GM18508 (cell line): ENCODE measurements at regions not wholly inside any gene's neighbourhood (a gene's known extent, or its start where the extent isn't known, plus 50 kb on each side); places are given as distances from the start of the nearest gene placed in this dataset.
A peak's percentile ranks its signal among the peaks of the same experiment; 100 is the strongest.

Source experiments
- ATAC-seq: cut with Tn5 transposase; IDR thresholded peaks from one replicate; pipeline ENCODE4 v1.9.1; 2021; ENCODE audit warnings: moderate number of reproducible peaks; ENCODE audit not compliant: insufficient read depth, unreplicated experiment

DNA sequence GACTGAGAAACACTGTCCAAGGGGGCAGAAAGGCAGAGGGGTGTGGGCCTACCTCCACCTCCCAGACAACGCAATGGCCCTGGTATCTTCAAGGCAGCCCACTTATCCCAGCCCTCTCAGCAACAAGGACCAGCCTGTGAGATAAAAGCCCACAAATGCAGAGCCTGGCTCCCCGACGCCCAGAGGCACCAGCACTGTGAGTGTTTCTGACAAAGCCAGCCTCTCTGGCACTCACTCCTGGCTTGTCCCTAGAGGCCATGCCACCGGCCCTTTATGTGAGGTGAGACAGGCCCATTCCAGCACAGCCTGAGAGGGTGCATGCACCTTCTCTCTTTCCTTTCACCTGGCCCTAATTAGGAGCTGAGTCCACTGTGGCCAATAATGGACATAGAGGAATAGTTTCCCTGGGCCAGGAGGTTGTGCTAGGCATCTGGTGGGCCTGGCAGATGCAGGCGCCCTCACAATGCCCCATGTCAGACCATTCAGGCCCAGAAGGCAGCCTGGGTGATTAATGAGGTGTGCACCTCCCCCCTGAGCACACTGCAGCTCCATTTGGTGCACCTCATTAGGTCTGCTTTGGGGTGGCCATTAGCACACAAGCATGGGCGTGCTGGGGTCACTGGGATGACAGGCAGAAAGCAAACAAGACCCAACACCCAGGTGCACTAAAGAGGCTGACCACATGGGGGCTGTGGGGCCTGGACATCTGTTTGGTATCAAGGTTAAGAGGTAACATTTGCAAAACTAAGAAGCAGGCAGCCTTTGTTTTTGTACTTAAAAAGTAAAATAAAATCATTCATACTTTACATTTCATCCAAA is 176.0 kb downstream of the MED10 start:
- no peak for ATAC-seq

DNA sequence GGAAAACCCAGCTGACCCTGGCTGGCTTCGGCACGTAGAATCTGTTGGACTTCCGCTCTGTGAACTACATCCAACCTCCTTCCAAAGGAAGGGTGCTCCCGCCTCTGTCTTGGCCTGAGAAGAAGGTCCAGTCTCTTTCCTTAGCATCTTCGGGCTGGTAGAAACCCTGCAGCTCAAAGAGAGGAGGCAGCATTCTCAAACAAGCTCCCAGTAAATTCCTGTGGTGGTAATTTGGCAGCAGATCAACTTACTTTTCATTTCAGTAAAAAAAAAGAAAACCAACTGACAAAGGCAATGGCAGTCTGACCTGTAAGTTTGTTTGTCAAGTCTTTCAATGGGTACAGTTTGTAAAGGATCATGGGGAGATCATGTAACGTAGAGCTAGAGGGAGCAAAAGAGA is 176.7 kb downstream of the MED10 start:
- ATAC-seq, result no peak

DNA sequence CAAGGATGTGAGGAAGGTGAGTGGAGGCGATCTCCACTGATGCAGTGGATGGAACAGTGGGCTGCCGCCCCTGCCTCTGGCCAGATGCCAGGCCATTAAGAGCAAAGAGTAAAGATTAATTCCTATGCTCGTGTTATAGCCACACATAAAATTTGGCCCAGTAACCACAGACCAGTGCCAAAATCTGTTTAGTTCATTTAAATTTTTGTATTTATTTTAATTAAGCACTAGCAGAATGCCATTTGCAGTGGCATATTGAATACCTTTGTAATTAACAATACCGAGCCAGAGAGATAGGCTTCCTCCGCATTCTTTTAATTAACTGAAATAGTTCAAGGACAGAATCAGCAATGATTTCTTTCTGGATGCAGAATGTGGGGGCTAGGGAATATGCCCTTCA is 179.8 kb downstream of the MED10 start:
- no peak for ATAC-seq

DNA sequence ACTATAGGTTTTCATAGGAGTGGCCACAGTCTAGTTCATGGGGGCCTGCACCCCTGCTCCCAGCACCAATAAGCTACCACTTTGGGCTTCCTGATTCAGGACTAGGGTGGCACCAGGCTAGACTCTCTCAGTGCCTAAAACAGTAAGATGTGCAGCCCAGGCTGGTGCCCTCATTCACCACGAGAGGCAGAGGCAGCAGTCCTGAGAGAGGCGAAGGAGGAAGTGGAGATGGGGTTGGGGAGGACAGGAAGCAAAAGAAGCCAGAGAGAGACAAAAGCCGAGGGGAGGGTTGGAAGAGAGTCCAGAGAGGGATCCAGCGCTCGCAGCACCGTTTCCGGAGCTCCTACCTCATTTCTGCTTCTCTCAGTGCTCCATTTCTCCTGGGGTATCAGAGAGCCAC is 180.9 kb downstream of the MED10 start:
- no peak for ATAC-seq

DNA sequence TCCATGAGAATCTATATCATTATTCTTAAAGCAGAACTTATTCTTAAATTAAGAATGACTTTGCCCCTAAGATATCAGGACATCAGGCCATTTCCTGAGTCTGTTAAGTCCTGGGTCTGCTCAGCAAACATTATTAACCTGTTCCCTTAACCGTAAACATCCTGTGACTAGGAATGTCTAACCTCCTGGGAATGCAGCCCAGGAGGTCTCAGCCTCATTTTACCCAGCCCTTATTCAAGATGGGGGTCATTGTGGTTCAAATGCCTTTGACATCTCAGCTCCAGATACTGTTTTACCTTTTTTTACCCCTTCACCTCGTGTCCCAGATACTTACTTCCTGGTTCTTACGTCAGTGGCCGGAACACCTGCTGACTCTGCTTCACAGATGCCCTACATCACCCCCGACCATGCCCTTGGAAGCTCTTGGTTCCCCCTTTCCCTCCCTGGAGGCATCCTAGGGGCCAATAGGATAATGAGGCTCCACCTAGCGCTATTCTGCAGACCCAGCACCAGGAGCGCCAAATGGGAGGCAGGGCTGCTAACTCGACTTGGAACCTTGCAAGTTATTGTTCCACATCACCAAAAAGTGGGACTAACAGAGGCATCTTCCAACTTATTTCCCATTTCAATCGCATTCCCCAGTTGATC is 182.5 kb downstream of the MED10 start:
- no peak for ATAC-seq

DNA sequence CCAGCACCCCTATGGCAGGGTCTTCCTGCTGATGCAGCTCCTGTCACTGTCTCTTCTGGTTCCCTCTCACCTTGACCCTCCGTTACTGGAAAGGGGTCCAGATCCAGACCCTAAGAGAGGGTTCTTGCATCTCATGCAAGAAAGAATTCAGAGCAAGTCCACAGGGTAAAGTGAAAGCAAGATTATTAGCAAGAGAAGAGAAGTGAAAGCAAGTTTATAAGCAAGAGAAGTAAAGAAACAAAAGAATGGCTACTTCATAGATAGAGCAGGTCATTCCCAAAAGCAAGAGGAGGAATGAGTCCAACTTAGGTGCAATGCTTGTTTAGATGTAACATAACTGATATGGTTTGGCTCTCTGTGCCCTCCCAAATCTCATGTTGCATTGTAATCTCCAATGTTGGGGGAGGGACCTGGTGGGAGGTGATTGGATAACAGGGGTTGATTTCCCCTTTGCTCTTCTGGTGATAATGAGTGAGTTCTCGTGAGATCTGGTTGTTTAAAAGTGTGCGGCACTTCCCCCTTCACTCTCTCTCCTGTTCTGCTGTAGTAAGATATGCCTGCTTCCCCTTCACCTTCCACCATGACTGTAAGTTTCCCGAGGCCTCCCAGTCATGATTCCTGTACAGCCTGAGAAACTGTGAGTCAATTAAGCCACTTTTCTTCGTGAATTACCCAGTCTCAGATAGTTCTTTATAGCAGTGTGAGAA is 183.3 kb downstream of the MED10 start:
- ATAC-seq, result no peak

DNA sequence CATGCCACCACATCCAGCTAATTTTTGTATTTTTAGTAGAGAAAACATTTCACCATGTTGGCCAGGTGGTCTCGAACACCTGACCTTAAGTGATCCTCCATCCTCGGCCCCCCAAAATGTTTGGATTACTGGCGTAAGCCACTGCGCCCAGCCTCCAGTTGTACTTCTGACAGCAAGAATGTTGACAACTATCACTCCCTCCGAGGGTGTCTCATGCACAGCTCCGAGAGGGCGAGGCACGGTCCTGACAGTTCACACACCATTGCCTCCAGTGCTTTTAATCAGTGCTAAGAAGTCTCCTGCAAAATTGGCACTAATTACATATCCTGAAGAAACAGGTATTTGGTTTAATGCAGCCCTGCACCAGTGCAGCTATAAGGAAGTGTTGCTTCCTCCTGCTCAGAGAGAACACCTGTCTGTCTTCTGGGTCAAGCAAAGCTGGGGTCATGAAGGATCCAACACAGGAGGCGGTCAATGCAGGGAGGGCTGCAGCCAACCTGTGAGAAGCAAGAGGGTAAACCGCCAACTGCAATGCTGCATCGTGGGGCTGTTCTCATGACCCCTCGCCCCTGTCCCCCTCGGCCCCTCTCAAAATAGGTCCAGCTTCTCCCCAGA is 184.0 kb downstream of the MED10 start:
- no peak for ATAC-seq

DNA sequence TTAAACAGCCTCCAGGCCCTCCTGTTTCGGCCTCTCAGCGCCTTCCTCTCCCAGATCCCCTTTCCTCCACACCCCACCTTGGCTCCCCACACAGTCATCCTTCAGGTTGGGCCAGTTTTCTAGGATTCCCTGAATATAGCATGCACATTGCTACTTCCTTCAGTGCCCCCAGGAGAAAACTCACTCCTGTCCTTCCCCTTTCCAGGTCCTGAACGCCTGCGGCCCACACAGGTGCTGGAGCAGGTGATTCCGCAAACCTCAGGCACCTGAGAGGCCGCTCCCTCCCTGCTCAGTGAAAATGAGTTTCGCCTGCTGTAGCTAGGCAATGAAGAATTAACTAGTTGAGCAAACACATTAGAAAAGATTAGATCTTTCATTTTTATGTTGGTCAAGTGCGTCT is 185.0 kb downstream of the MED10 start:
- no peak for ATAC-seq

DNA sequence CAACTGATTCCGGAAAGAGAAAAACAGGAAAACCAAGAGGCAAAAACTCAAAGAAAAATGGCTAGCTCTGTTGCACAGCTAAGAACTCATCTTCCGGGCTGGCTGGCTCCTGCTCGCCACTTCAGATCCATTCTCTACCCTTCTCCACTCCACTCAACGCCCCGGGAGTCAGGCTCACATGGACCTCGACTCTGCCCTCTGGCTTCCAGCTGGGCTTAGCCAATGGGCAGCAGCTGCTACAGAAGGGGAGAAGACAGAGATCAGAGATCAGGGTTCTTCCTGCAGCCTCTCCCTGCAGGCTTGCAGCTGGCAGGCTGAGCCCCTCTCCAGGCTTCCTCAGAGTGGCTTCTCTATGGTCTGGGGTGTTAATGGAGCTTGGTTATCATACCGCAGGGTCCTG is 187.5 kb downstream of the MED10 start:
- ATAC-seq, result no peak

DNA sequence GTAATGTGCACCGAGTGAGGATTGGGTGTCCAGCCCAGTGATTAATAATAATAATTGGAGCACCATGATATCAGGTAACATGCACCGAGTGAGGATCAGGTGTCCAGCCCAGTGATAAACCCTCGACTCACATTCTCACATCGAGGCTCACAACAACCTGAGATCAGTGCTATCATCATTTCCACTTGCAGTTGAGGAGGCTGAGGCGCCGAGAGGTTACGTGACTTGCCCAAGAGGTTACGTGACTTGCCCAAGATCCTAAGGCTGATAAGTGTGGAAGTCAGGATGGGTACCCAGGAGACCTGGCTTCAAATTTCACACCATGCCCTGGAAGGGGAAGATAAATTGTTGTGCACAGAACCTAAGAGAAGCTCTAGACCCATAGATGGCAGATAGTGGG is 189.4 kb downstream of the MED10 start:
- no peak for ATAC-seq

DNA sequence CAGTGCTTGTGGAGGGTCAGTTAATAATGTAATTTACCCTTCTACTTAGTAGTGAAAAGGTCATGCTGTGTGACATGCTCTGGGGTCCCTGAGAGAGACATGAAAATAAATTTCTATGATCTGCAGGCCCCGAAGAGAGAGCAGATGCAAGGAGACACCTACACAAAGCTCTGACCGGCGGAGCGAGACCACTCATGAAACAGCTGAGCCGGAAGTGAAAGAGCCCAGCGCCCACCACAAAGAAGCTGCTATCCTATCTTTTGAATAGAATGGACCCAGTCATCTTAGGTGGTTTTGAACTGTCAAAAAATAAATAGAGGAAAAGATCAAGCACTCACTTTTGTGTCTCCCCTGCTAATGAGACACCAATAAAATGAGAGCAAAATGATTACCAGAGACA is 190.0 kb downstream of the MED10 start:
- peak; percentile 94 for ATAC-seq

DNA sequence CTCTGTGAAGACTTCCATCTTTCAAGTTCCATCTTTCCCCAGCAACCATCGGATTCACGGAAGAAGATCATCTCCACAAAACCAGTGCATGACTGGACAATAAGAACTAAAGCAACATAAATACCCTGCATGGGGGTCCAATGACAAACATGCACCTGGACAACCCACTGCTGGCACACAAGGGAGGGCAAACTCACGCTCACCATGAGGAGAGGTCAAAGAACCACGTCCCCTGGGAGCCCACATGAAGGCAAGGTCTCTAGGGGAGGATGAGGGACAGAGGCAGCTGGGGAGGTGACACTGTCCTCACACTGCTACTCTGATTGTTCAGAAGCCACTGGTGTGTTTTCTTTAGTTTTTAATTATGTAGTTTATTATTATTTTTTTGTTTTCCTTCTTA is 190.8 kb downstream of the MED10 start:
- ATAC-seq, result no peak

DNA sequence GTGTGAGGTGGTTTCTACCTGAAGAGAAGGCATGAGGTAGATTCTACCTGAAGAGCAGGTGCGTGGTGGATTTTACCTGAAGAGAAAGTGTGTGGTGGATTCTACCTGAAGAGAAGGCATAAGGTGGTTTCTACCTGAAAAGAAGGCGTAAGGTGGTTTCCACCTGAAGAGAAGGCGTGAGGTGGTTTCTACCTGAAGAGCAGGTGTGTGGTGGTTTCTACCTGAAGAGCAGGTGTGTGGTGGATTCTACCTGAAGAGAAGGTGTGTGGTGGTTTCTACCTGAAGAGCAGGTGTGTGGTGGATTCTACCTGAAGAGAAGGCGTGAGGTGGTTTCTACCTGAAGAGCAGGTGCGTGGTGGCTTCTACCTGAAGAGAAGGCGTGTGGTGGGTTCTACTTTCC is 192.8 kb downstream of the MED10 start:
- no peak for ATAC-seq

DNA sequence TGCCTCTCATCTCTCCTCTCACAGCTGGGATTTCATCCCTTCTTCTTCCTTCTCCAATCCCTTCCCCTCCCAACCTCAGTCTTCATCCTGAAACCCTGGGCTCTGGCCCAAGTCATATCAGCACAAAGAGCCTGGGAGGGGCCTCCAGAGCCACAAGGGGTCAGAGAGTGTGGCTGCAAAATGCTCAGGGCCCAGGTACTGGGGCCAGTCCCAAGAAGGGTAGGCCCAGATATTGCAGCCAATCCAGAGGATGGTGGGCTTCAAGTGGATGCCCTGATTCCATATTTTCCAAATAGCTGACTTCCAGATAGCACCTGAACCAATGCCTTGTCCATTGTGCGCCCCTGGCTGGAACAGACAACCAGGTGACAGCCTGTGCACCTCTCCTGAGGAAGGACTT is 193.9 kb downstream of the MED10 start:
- ATAC-seq, result no peak

DNA sequence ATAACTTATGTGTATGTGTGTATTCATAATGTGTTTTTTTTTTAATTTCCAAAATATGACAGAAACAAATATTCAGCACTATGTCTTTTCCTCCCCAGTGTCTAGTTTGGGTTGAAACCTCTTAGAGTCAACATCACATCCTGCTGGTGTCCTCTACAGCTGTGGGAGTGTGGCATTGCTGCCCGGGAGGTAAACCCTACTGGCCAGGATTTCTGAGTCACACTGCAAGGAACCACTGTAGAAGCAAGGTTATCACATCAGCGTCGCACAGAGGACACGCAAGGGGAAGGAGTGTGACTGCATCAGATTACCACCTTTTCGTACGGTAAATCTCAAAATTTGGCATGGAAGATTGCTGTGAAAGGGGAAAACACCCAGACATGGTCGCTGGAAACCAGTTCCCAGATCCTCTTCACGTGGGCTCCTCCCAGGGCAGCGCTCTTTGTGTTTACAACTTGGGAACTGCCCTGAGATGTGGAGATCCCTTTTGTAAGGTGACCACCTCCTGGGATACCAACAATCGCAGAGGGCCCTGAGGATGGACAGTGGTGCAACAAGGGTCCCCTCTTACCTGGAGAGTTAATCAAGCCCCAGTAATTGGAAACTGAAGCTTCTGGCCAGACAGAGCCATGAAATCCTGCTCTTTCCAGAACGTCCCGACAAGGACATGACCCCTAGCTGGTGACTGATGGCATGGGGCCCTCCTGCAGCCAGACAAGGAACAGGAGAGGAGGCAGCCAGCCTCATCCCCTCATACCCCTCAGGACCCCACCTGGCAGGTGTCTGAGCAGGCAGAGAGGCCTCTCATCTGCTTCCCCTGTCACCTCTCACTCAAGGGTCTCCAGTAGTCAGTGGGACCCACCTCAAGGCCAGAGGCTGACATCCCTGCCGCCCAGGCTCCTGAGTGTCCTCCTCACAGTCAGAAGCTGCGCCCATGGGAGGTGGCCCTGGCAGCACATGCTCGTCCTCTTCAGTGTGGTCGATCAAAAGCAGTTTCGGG is 194.7 kb downstream of the MED10 start:
- ATAC-seq, result no peak

DNA sequence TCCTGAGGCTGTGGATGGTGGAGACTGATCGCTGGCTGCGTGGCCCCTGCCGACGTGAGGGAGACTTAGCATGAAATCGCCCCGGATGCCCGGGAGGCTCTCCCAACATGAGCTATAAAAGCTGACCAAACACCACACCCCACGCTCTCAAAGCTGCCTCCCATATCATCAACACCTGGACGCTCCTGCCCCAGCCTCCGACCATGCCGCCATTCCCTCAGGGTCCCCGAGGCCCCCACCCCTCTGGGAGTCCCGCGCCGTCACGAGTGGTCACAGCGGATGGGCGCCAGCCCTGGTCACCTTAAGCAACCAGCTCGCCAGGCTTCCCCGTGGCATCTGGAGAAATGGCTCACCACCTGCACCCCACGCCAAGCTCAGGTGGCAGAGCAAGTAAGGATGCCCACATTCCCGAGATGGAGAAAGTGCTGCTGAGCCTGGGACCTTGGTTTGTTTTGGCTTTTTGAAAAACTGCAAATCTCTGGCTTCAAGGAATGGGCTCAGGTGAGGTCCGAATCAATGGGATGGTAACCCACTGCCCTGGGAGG is 196.0 kb downstream of the MED10 start:
- no peak for ATAC-seq

DNA sequence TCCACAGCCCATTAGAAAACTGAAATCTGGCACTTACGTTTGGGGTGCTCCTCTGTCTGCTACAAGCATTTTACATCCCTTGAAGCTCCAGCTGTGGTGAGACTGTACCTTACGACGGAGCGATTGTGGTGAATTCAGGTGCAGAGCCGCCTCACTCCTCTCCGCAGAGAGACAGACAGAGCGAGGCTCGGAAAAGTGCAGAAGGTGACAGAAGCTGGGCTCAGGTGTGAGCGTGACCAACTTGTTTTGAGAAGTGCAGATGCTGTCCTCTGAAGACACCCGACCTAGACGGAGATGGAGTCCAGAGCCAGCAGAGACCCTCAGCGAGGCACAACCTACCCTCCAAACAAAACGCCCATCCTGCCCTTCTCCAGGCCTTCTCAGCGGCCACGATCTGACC is 196.5 kb downstream of the MED10 start:
- ATAC-seq, result no peak

DNA sequence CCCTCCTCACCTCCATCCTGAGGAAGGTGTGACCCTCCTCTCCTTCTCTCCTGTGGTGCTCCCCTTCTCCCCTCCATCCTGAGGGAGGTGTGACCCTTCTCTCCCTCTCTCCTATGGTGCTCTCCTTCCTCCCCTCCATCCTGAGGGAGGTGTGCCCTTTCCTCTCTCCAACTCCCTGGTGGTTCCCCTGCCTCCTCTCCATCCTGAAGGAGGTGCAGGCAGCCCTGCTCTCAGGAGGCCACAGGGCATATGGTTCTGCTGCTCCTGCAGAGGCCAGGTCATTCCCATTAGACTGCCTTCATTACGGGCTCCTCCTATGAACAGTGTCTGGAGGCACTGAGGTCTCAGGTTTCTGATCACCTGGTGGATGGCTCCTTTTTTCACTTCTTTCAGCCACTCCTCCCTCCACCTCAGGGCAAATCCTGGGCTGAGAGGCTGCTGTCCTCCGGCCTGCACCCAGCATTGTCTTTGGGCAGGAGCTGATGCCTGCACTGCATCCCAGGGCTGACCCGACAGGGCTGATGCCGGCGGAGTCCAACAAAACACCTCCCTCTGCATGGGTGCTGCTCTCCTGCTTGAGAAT is 197.1 kb downstream of the MED10 start:
- no peak for ATAC-seq

DNA sequence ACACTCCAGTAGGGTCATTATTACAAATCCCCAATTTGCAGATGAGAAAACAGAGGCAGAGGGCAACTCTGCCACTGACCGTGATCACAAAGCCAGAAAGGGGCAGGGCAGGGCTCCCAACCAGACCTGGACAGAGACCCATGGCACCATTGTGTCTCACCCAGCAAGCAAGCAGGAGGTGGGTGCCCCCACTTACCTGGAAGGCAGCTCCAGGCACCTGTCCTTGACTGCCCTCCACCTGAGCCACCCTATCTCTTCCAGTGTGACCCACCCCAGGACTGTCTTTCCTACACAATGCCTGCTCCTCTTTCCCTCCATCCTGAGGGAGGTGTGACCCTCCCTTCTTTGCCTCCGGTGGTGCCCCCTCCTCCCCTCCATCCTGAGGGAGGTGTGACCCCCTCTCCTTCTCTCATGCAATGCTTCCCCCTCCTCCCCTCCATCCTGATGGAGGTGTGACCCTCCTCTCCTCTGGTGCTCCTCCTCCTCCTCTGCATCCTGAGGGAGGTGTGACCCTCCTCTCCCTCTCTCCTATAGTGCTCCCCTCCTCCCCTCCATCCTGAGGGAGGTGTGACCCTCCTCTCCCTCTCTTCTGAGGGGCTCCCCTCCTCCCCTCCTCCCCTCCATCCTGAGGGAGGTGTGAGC is 198.0 kb downstream of the MED10 start:
- no peak for ATAC-seq
